Spinal cord (tissue), 9 donors: ENCODE measurements at regions not wholly inside any gene's neighbourhood (a gene's known extent, or its start where the extent isn't known, plus 50 kb on each side); places are given as distances from the start of the nearest gene placed in this dataset.
"Not testable (repeated sequence)": the region's sequence is repeated elsewhere in the genome, so short reads cannot be mapped to it uniquely, and the experiment has no call there.

Experiments
- DNase-seq, 6 donors: peaks; one replicate each; pipeline versions ENCODE4 v3.0.0 to v3.0.0-alpha.2; 2013 to 2015; ENCODE audit warnings: low spot score in 6 of 6, low read depth in 4 of 6
- H3K27ac ChIP-seq: one replicate; pipeline ENCODE4 v1.5.1; 2013; ENCODE audit warnings: low read depth, low read length, control low read depth
- H3K27me3 ChIP-seq: one replicate; pipeline ENCODE4 v1.6.1; 2013; ENCODE audit warnings: low read length; ENCODE audit not compliant: control insufficient read depth, insufficient read depth
- H3K36me3 ChIP-seq: one replicate; pipeline ENCODE4 v1.6.1; 2013; ENCODE audit warnings: low read length; ENCODE audit not compliant: control insufficient read depth, insufficient read depth
- H3K4me1 ChIP-seq: one replicate; pipeline ENCODE4 v1.6.1; 2013; ENCODE audit warnings: low read length; ENCODE audit not compliant: control insufficient read depth, insufficient read depth
- H3K4me3 ChIP-seq: one replicate; pipeline ENCODE4 v1.5.1; 2013; ENCODE audit warnings: low read depth, low read length, control low read depth
- H3K9me3 ChIP-seq: one replicate; pipeline ENCODE4 v1.6.1; 2013; ENCODE audit warnings: low read length; ENCODE audit not compliant: control insufficient read depth, insufficient read depth
- WGBS: methylation state at CpG from one replicate; pipeline ENCODE4 v1.1.5; 2013; ENCODE audit warnings: missing lambda C conversion rate; ENCODE audit not compliant: insufficient coverage; 5-methylcytosine and 5-hydroxymethylcytosine counted together
- donor health status: healthy.

DNA sequence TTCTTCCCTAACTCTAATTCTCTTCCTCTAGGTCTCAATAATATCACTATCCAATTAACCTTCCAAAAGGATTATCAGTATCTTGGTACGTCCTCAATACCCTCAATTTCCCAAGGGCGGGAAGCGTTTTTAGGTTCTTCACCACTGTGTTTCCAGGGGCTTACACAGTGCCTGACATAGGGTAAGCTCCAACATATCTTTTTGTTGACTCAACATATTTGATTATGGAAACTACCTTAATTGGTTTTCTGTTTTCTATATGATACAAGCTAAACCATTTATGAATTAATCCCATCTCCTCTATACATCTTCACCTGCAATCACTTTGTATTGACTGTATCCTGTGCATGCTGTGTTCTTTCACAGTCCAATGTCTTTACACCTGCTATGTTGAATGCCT, 987.3 kb downstream of the GRID1 start:
- WGBS: 95% methylated on average over 3 of the region's 3 CpGs
- no peak overlapping the region for H3K4me3 ChIP-seq
- DNase-seq: no peak

GRCh38 chr10:85400981-85401695, 965.5 kb downstream of the GRID1 start:
- WGBS: 40% methylated on average over 1 of the region's 1 CpG
- no peaks in the 10 kb centered on the region for H3K27me3 ChIP-seq
- no peaks in the 10 kb centered on the region for H3K36me3 ChIP-seq
- no peaks in the 10 kb centered on the region for H3K4me1 ChIP-seq
- H3K4me3 ChIP-seq: no peak overlapping the region
- no peak overlapping the region for H3K27ac ChIP-seq
- DNase-seq: peak in 1 of 6 donors; percentile 11
- no peaks in the 10 kb centered on the region for H3K9me3 ChIP-seq

More for the DNA sequence above, 987.3 kb downstream of the GRID1 start:
- H3K27ac ChIP-seq: no peak overlapping the region
- no peaks in the 10 kb centered on the region for H3K36me3 ChIP-seq
- H3K4me1 ChIP-seq: no peaks in the 10 kb centered on the region
- H3K27me3 ChIP-seq: no peaks in the 10 kb centered on the region
- H3K9me3 ChIP-seq: no peaks in the 10 kb centered on the region

DNA sequence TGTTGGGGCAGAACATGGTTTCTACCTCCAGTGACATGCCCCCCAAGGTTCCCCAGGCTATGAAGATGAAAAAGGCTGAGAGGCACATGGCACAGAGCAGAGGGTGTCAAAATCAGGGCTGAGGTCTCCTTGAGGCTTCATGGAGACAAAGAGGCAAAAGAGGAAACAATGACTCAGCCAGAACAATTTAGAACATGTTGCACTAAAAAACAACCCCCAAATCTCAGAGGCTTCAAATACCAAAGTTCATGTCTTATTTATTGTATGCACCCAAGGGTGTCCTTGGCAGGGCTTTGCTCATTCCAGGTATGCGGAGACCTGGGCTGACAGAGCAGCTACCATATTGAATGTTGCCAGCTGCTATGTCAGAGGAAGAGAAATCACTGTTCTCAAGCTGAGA, 964.1 kb downstream of the GRID1 start:
- H3K27me3 ChIP-seq: no peaks in the 10 kb centered on the region
- H3K4me3 ChIP-seq: no peak overlapping the region
- DNase-seq: no peak
- WGBS: 100% methylated on average over 1 of the region's 1 CpG
- no peaks in the 10 kb centered on the region for H3K36me3 ChIP-seq
- no peaks in the 10 kb centered on the region for H3K4me1 ChIP-seq
- H3K9me3 ChIP-seq: no peaks in the 10 kb centered on the region
- no peak overlapping the region for H3K27ac ChIP-seq

- no peak for DNase-seq
- Histone ChIP-seq H3K27ac (no peak overlapping the region), H3K27me3 (no peaks in the 10 kb centered on the region), H3K4me3 (no peak overlapping the region), H3K4me1 (no peaks in the 10 kb centered on the region), H3K9me3 (no peaks in the 10 kb centered on the region), H3K36me3 (no peaks in the 10 kb centered on the region)
- WGBS: 69% methylated on average over 3 of the region's 3 CpGs
These were observed 959.5 kb downstream of the GRID1 start for GRCh38 chr10:85407088-85407487.

- Histone ChIP-seq H3K27ac (no peak overlapping the region), H3K9me3 (no peaks in the 10 kb centered on the region), H3K4me1 (no peaks in the 10 kb centered on the region), H3K36me3 (no peaks in the 10 kb centered on the region), H3K27me3 (no peaks in the 10 kb centered on the region), H3K4me3 (no peak overlapping the region)
- WGBS: 97% methylated on average over 3 of the region's 3 CpGs
- no peak for DNase-seq
These were observed 958.2 kb downstream of the GRID1 start for GRCh38 chr10:85408388-85408787.

- H3K27me3 ChIP-seq, DNase-seq, H3K27ac ChIP-seq, H3K4me3 ChIP-seq, H3K36me3 ChIP-seq, H3K9me3 ChIP-seq, H3K4me1 ChIP-seq: not testable (repeated sequence)
- WGBS: 80% methylated on average over 1 of the region's 3 CpGs
These were observed 956.0 kb downstream of the GRID1 start for GRCh38 chr10:85410586-85410985.

GRCh38 chr10:85413570-85413969, 953.0 kb downstream of the GRID1 start:
- Histone ChIP-seq H3K9me3 (no peaks in the 10 kb centered on the region), H3K36me3 (no peaks in the 10 kb centered on the region), H3K4me1 (no peaks in the 10 kb centered on the region), H3K27ac (no peak overlapping the region), H3K4me3 (no peak overlapping the region), H3K27me3 (no peaks in the 10 kb centered on the region)
- peak in 1 of 6 donors; percentile 76 for DNase-seq
- 65% methylated on average over 2 of the region's 5 CpGs for WGBS

GRCh38 chr10:85420501-85421191, 945.9 kb downstream of the GRID1 start:
- H3K4me1 ChIP-seq: peaks cover 8% of the 10 kb centered on the region
- H3K27me3 ChIP-seq: no peaks in the 10 kb centered on the region
- H3K27ac ChIP-seq: no peak overlapping the region
- H3K36me3 ChIP-seq: no peaks in the 10 kb centered on the region
- WGBS: 34% methylated on average over 8 of the region's 8 CpGs
- H3K9me3 ChIP-seq: no peaks in the 10 kb centered on the region
- H3K4me3 ChIP-seq: no peak overlapping the region
- peak; percentile 21 to 96 (median 61) for DNase-seq

DNA sequence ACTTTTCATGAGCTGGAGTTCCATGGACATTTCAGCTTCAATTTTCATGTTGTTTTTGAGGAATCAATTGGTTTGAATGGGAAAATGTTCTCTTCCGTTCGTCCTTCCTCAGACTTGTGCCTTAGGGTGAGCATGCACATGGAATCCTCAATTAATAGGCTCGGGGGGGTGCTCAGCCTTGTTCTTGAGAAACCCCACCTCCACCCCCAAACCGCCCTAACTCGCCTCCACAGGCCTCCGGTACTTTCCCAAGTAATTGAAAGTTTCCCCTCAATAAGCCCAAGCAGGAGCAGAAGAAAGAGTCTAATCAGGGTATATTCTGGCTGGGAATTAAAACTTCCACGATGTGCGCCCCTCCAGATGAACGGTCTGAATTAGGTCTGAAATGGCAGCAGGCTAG, 945.2 kb downstream of the GRID1 start:
- H3K27me3 ChIP-seq: no peaks in the 10 kb centered on the region
- H3K4me3 ChIP-seq: no peak overlapping the region
- H3K9me3 ChIP-seq: no peaks in the 10 kb centered on the region
- H3K36me3 ChIP-seq: no peaks in the 10 kb centered on the region
- no peak overlapping the region for H3K27ac ChIP-seq
- peaks cover 8% of the 10 kb centered on the region for H3K4me1 ChIP-seq
- WGBS: 90% methylated on average over 2 of the region's 9 CpGs
- no peak for DNase-seq

DNA sequence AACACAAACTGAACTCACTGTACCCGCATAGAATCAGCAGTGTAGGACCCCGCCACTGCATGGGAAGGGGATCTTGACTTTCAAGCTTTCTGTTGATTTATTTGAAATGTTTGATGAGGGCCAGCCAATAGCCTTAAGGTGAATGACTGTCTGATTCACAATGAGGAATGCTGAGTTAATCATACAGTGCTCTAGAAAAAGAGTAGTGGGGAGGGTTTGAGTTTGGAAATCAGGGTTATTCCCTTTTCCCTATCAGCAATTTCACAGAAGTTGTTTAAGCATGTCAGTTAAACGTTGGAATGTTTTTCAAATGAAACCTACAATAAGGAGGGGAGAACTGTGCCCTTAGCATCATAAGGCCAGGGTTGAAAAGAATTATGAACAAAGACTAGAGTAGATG, 937.5 kb downstream of the GRID1 start:
- H3K36me3 ChIP-seq: no peaks in the 10 kb centered on the region
- no peaks in the 10 kb centered on the region for H3K9me3 ChIP-seq
- WGBS: 80% methylated on average over 1 of the region's 3 CpGs
- H3K27ac ChIP-seq: no peak overlapping the region
- H3K27me3 ChIP-seq: no peaks in the 10 kb centered on the region
- DNase-seq: no peak
- no peak overlapping the region for H3K4me3 ChIP-seq
- H3K4me1 ChIP-seq: peaks cover 5% of the 10 kb centered on the region
